HFF-Myc (cell line): ENCODE measurements at regions not wholly inside any gene's neighbourhood (a gene's known extent, or its start where the extent isn't known, plus 50 kb on each side); places are given as distances from the start of the nearest gene placed in this dataset.

Experiments used
- DNase-seq: peaks from one replicate; pipeline ENCODE4 v3.0.0-alpha.2; 2011; ENCODE audit warnings: low read depth; ENCODE audit errors: extremely low read depth
- H3K4me3 ChIP-seq: replicated peaks from 2 replicates; pipeline ENCODE4 v1.5.1; 2011; ENCODE audit warnings: low read depth, mild to moderate bottlenecking, control low read depth, low read length
- TF ChIP-seq, protein P1 (sequence below): IDR thresholded peaks from 2 replicates; pipeline ENCODE4 v1.5.1; 2012; ENCODE audit warnings: mild to moderate bottlenecking, low read depth, low read length, control low read depth; ENCODE audit errors: missing control alignments

DNA sequence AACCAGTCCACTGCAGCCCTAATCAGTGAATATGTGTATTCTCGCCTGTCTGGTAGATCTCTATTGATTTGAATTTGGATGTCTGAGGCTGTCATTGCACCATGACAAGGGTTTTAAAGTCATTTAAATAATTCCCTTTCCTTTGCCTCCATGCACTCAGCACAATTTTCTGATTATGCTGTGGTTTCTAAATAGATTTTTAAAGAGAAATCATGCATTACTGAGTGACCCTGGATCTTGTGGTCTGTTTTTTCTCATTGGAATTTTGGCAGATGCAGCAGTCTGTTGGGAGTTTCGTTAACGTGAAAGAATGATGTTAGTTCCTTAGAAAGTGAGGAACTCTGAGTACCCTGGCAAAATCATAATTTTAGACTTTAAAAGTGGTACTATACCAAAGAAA is 396.0 kb downstream of the LRRC70 start:
- TF ChIP-seq, protein P1, sequence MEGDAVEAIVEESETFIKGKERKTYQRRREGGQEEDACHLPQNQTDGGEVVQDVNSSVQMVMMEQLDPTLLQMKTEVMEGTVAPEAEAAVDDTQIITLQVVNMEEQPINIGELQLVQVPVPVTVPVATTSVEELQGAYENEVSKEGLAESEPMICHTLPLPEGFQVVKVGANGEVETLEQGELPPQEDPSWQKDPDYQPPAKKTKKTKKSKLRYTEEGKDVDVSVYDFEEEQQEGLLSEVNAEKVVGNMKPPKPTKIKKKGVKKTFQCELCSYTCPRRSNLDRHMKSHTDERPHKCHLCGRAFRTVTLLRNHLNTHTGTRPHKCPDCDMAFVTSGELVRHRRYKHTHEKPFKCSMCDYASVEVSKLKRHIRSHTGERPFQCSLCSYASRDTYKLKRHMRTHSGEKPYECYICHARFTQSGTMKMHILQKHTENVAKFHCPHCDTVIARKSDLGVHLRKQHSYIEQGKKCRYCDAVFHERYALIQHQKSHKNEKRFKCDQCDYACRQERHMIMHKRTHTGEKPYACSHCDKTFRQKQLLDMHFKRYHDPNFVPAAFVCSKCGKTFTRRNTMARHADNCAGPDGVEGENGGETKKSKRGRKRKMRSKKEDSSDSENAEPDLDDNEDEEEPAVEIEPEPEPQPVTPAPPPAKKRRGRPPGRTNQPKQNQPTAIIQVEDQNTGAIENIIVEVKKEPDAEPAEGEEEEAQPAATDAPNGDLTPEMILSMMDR: no peak
- H3K4me3 ChIP-seq: no peak overlapping the region
- no peak for DNase-seq

DNA sequence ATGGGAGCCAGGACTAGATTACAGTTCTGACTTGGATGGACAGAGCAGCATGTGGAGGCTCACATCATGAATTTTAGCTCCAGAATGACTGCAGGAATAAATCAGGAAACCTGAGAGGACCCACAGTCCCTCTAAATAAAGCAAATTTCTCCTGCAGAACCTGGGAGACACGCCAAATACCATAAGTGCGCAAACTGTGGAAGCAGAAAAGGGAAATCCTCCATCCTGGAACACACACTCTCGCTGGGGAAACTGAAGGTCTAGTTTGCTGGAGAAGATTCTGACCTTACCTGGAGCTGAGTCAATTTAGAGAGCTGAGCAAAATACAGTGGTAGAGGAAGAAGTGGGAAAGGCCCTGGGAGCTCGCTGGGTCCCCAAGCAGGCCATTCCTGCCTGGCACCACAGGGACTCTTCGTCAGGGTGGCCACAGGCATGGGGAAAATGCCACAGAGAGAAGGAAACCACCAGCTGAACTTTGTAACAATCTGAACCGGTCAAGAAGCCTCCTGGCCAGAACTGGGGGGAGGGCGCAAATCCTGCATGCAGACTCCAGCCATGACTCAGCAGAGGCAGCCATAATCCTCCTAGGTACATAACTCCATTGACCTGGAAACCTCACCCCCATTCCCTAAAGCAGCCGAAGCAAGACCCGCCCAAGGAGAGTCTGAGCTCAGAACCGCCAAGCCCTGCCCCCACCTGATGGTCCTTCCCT is 390.9 kb downstream of the LRRC70 start:
- DNase-seq: no peak
- TF ChIP-seq, protein P1: no peak
- H3K4me3 ChIP-seq: no peak overlapping the region

DNA sequence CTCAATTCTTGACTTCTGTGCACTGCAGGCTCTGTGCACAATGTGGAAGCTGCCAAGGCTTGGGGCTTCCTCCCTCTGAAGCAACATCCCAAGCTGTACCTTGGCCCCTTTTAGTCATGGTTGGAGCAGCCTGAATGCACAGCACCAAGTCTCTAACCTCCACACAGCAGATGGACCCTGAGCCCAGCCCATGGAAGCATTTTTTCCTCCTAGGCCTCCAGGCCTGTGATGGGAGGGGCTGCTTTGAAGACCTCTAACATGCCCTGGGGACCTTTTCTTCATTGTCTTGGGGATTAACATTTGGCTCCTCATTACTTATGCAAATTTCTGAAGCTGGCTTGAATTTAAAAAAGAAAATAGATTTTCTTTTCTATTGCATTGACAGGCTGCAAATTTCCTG is 385.8 kb downstream of the LRRC70 start:
- no peak overlapping the region for H3K4me3 ChIP-seq
- no peak for DNase-seq
- TF ChIP-seq, protein P1: no peak

DNA sequence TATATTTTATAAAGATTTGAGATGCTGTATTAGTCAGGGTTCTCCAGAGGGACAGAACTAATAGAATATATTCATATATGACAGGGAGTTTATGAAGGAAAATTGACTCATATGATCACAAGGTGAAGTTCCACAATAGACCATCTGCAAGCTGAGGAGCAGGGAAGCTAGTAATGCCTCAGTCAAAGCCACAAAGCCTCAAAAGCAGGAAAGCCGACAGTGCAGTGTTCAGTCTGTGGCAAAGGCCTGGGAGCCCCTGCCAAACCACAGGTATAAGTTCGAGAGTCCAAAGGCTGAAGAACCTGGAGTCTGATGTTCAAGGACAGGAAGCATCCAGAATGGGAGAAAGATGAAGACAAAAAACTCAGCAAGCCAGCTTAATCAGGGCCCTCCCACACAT is 382.2 kb downstream of the LRRC70 start:
- TF ChIP-seq, protein P1: no peak
- H3K4me3 ChIP-seq: no peak overlapping the region
- no peak for DNase-seq

DNA sequence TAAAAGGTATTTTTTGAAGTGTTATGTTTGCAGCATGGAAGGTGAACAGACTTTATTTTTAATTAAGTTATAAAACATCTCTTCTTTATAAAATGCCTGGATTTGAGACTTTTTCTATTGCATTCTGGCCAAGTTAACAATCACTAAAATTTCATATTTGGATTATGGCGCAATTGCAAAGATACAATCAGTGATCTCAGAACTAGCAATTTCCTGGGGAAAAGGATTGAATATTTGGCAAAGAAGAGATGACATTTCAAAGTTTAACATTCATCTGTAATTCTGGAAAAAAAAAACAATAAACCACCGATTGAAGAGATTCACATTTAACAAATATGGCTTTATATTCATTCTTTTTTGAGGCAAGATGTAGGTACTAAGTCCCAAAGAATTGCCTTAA is 378.0 kb downstream of the LRRC70 start:
- TF ChIP-seq, protein P1: no peak
- no peak for DNase-seq
- no peak overlapping the region for H3K4me3 ChIP-seq

DNA sequence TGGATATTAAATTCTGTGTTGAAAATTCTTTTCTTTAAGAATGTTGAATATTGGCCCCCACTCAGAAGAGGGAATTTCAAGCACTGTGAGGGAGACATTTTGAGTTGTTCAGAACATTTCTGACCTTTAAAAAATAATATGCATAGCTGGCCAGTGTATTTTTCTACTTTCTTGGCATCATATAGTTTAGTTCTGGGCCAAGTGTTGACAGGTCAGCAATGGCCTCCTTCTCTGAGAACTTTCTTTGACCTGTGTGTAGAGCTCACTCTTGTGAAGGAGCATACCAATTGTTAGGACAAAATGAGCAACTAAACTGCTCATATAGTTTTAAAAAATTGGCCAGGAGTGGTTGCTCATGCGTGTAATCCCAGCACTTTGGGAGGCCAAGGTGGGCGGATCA is 376.0 kb downstream of the LRRC70 start:
- no peak for DNase-seq
- H3K4me3 ChIP-seq: no peak overlapping the region
- TF ChIP-seq, protein P1: no peak

DNA sequence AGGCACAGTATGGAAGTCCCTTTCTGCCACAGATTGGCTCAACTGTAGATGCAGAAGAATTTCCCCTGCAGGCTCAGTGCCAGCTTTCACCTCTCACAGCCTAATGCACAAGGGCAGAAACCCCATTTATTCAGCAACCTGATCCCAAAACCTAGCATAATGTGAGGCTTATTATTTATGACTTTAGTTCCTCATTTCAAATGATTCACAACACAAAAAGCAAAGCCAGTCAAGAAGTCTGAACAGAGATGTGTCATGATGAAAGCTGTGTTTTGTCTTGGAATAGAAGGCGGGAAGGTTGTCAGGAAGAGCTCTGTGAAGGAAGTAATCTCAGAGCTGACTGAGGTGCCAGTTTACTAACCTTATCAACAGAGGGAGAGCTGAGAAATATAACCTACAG is 369.7 kb downstream of the LRRC70 start:
- DNase-seq: no peak
- no peak overlapping the region for H3K4me3 ChIP-seq
- TF ChIP-seq, protein P1: no peak
